ENCODE measurements at regions not wholly inside any gene's neighbourhood (a gene's known extent, or its start where the extent isn't known, plus 50 kb on each side); places are given as distances from the start of the nearest gene placed in this dataset.

- no peaks in the 10 kb centered on the region for H3K27me3 Mint-ChIP-seq
Measured at GRCh38 chr5:126094991-126095390, 328.2 kb upstream of the GRAMD2B start.

GRCh38 chr5:126096442-126097006 is 326.7 kb upstream of the GRAMD2B start:
- H3K4me3 Mint-ChIP-seq (ENCODE audit: low read depth): no peak overlapping the region
- no peak for DNase-seq (ENCODE audit: low spot score, unreplicated experiment)
- no peak for TF ChIP-seq CTCF (IDR thresholded peaks at IDR 0.05; ENCODE audit: unreplicated experiment)
- H3K9me3 Mint-ChIP-seq (ENCODE audit: low read depth): no peaks in the 10 kb centered on the region
- no peaks in the 10 kb centered on the region for H3K27me3 Mint-ChIP-seq
- no peak overlapping the region for H3K27ac Mint-ChIP-seq
- no peaks in the 10 kb centered on the region for H3K36me3 Mint-ChIP-seq (ENCODE audit: insufficient read depth)
- H3K4me1 Mint-ChIP-seq (ENCODE audit: low read depth): peaks cover 5% of the 10 kb centered on the region

More at GRCh38 chr5:126094991-126095390, 328.2 kb upstream of the GRAMD2B start:
- peaks cover 5% of the 10 kb centered on the region for H3K4me1 Mint-ChIP-seq (ENCODE audit: low read depth)
- no peak overlapping the region for H3K4me3 Mint-ChIP-seq (ENCODE audit: low read depth)
- H3K27ac Mint-ChIP-seq: no peak overlapping the region
- no peak for DNase-seq (ENCODE audit: low spot score, unreplicated experiment)
- peaks cover 5% of the 10 kb centered on the region for H3K36me3 Mint-ChIP-seq (ENCODE audit: insufficient read depth)
- no peak for TF ChIP-seq CTCF (IDR thresholded peaks at IDR 0.05; ENCODE audit: unreplicated experiment)
- peaks cover 10% of the 10 kb centered on the region for H3K9me3 Mint-ChIP-seq (ENCODE audit: low read depth)

GRCh38 chr5:126097876-126098275 is 325.3 kb upstream of the GRAMD2B start:
- peaks cover 4% of the 10 kb centered on the region for H3K9me3 Mint-ChIP-seq (ENCODE audit: low read depth)
- no peaks in the 10 kb centered on the region for H3K27me3 Mint-ChIP-seq
- DNase-seq (ENCODE audit: low spot score, unreplicated experiment): no peak
- H3K27ac Mint-ChIP-seq: no peak overlapping the region
- H3K4me1 Mint-ChIP-seq (ENCODE audit: low read depth): peaks cover 5% of the 10 kb centered on the region
- no peak overlapping the region for H3K4me3 Mint-ChIP-seq (ENCODE audit: low read depth)
- TF ChIP-seq CTCF (IDR thresholded peaks at IDR 0.05; ENCODE audit: unreplicated experiment): no peak
- H3K36me3 Mint-ChIP-seq (ENCODE audit: insufficient read depth): no peaks in the 10 kb centered on the region

GRCh38 chr5:126098330-126099017 is 324.7 kb upstream of the GRAMD2B start:
- Mint-ChIP-seq H3K9me3 (ENCODE audit: low read depth) (peaks cover 4% of the 10 kb centered on the region), H3K4me3 (ENCODE audit: low read depth) (no peak overlapping the region), H3K4me1 (ENCODE audit: low read depth) (peaks cover 5% of the 10 kb centered on the region), H3K36me3 (ENCODE audit: insufficient read depth) (no peaks in the 10 kb centered on the region), H3K27me3 (no peaks in the 10 kb centered on the region), H3K27ac (no peak overlapping the region)
- DNase-seq (ENCODE audit: low spot score, unreplicated experiment): no peak
- no peak for TF ChIP-seq CTCF (IDR thresholded peaks at IDR 0.05; ENCODE audit: unreplicated experiment)

- no peaks in the 10 kb centered on the region for H3K36me3 Mint-ChIP-seq (ENCODE audit: insufficient read depth)
- H3K4me1 Mint-ChIP-seq (ENCODE audit: low read depth): peaks cover 7% of the 10 kb centered on the region
- TF ChIP-seq CTCF (IDR thresholded peaks at IDR 0.05; ENCODE audit: unreplicated experiment): no peak
- H3K27ac Mint-ChIP-seq: no peak overlapping the region
- H3K4me3 Mint-ChIP-seq (ENCODE audit: low read depth): no peak overlapping the region
- DNase-seq (ENCODE audit: low spot score, unreplicated experiment): no peak
- peaks cover 4% of the 10 kb centered on the region for H3K9me3 Mint-ChIP-seq (ENCODE audit: low read depth)
- H3K27me3 Mint-ChIP-seq: no peaks in the 10 kb centered on the region
Measured at GRCh38 chr5:126099077-126099476, 324.1 kb upstream of the GRAMD2B start.
